NCI-H446 treated with DMSO at 0.1 percent for 48 hours (cell line): ENCODE measurements at regions not wholly inside any gene's neighbourhood (a gene's known extent, or its start where the extent isn't known, plus 50 kb on each side); places are given as distances from the start of the nearest gene placed in this dataset.

ENCODE experiments used
- DNase-seq: peaks from one replicate; lab custom pipeline; 2025; lab: John Stamatoyannopoulos, UW

DNA sequence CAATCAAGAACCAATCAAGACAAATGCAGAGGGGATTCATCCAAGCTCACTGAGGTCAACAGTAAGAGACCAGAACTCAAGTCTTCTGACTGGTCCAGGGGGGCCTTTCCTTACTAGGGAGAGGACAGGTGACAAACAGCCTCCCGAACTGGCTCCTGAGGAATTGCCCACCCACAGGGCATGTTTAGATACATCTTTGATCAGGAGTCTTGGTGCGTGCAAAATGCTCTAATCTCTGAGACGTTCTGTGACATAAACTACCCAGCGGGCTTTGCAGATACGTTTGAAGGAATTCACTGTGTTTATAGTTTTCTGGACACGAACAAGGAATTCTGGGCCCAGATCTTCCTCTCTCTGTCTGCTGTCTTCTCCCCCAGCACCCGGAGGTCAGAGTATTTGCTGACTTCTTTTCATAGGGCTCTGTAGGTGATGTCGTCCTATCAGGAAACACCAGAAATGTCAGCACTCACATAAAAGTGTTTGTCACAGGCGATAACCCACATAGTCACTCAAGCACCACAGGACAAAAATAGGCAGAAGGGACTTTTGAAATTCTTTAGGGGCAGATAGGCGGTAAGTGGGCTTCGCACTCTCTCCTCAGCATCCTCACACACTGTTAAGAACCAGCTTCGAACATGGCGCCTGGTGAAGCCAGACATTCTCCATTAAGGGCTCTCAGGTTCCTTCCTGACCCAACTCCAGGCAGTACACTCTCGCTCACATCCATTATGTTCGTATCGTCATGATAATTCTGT is 349.0 kb downstream of the CYRIA start:
- no peak for DNase-seq

DNA sequence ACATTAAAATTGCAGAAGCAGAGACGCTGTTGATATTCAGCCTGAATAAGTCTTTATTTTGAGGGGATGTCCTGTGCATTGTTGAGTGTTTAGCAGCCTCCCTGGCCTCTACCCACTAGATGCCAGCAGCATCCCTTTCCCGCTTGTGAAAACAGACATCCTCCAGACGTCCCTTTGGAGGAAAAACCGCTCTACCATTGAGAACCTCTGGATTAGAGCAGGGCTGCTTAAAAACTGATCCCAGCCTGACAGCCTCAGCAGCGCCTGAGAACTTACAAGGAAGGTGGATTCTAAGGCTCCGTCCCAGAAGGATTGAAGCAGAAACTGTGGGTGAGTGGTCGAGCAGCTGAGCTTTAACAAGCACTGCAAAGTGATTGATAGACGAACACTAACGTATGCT is 349.7 kb downstream of the CYRIA start:
- no peak for DNase-seq

DNA sequence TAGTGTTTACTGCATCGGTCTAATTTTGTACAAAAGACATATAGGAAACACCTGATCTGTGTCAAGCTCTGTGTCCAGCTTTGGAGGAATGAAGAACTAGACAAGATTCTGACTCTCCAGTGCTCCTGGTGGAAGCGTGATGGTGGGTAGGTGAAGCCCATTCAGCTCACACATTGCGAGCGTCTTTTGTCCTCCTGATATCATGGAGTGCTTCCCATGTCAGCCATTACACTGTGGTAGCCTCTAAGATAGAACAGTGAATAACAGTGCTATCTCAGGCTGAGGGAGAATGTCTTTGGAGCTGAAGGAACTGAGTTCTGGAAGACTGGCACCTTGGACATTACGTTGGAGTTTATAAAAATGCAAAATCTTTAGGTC is 350.2 kb downstream of the CYRIA start:
- no peak for DNase-seq

DNA sequence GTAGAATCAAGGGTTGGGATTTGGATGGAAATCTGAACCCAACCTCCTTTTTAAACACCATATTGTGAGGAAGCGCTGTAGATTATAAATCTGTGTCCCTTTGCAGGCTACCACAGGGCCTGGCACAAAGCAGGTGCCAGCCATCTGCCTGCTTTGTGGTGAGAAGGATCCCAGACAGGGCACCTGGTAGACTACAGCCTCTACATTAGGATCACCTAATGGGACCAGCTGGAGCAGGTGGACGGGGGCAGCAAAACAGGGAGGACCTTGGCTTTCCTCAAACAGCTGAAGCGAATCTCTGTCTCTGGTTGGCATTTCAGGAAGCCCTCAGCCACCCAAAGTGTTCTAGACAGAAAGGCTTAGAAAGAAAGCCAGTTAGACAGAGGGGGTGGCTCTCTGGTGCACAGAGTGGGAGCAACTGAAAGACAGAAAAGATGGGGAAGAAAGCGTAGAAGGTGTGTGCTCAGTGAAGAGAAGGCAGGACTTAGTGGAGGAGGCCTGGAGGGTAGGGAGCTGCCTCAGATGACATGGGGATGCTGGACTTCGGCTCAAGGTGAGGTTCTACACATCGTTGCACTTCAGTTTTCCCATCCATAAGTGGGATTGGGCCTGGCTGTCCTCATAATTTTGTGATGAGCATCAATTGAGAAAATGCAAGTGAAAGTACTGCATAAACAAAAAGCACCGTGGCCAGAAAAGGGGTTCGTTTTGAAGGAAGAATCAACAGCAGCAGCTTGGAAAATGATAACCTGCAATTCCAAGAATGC is 350.8 kb downstream of the CYRIA start:
- DNase-seq, result no peak

DNA sequence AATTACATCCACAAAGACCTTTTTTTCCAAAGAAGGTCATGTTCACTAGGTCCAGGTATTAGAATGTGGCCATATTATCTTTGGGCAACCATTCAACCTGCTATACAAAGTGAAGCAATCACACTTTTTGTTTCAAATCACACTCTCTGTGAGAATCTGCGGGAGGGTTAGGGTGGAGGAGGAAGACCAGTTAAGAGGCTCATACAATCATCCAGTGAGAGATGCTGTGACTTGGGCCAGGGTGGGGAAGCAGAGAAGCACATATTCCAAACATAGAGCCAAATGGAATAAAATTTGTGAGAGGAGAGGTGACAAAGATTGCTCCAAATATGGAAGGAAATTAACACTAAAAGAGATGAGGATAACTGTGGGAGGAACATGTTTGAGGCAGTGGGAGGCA is 351.6 kb downstream of the CYRIA start:
- DNase-seq, result no peak

DNA sequence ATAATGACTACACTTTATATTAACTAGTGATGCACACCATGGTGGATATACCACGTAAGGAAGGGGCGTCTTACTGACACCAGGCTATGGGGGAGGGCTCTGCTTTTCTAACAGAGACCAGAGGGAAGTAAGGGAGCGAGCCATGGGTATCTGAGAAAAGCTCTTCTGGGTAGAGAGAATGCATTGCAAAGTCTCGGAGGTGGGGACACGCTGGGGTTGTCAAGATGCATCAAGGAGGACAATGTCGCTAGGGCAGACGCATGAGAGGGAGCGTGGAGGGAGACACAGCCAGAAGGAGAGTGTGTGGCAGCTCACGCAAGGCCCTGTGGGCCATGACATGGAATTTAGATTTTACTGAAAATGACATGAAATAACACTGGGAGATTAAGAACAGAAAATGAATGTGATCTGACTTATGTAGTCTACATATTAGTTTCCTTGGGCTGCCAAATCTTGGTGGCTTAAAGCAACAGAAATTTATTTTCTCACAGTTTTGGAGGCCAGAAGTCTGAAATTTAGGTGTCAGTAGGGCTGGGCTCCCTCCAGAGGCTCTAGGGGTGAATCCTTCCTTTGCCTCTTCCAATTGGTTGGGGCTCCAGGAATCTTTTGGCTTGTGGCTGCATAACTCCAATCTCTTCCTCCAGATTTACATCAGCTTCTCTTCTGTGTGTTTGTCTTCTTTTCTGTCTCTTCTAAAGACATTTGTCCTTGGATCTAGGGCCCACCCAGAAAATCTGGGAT is 352.2 kb downstream of the CYRIA start:
- DNase-seq, result no peak

DNA sequence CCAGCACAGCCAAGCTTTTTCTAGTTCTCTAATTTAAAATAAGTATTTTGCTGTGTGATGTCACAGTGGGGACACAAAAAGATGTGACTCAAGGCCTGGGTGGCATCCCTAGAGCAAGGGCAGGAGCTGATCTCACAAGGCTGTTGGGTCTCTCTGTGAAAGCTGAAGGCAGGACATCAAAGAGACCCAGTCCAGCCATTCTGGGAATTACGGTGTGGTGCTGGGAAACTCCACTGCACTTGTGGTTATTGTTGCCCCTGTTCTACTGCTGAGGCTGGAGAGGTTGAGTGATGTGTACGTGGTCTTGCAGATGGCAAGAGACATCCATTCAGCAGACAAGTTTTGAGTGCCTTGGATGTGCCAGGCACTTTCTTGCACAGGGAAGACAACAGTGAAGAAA is 352.9 kb downstream of the CYRIA start:
- DNase-seq, result no peak

DNA sequence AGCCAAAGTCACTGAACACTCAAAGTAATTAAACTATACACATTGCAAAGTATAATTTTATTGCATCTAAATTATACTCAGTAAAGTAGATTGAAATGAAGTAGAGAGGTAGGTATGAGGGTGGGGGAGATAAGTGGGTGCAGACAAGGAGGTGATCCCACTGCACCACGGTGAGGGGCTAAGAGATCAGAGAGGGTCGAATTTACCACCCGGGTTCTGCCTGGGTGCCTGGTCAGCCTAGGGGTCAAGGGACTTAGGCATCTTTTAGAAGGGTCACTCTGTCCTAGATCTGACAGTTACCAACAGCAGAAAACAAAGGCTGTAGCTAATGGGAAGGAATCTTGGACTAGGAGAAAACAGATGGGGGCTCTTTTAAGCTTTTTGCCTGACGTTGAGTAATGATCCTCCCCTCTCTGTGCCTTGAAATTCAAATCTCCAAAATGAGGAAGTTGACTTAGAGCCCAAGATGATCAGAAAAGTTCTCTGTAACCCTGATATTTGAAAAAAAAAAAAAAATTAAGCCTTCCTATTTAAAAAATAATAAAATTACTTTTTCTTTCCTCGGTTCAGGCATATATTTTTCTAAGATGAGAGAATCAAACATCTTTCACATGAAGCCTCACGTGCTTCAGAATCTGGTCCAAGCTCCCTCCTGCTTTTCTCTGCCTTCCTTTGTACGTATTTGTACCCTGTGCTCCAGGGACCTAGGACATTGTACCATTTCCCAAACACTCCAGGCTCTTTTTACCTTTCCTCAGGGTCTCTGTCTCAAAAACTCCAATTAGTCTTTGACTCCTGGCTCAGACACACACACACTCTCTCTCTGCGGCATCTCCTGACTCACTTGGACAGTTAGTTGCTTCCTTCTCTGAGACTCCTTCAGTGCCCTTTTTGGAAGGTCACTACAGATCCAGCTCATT is 353.9 kb downstream of the CYRIA start:
- no peak for DNase-seq

DNA sequence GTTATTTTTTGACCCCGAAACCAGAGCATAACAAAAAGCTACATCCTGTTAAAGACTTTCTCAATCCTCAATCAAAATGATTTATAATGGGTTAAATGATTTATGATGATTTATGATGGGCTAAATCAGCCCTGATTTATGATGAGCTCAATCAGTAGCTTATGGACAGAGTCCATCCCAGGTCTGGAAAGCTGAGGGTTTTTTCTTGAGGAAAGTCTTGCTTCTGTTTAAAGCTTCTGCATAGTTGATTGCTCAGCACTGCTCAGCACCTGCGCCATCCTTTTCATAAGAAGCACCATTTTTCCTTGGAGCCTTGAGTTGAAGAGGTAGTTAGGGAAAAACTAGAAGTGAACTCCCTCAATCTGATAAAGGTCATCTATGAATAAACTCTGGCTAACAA is 356.8 kb downstream of the CYRIA start:
- no peak for DNase-seq

DNA sequence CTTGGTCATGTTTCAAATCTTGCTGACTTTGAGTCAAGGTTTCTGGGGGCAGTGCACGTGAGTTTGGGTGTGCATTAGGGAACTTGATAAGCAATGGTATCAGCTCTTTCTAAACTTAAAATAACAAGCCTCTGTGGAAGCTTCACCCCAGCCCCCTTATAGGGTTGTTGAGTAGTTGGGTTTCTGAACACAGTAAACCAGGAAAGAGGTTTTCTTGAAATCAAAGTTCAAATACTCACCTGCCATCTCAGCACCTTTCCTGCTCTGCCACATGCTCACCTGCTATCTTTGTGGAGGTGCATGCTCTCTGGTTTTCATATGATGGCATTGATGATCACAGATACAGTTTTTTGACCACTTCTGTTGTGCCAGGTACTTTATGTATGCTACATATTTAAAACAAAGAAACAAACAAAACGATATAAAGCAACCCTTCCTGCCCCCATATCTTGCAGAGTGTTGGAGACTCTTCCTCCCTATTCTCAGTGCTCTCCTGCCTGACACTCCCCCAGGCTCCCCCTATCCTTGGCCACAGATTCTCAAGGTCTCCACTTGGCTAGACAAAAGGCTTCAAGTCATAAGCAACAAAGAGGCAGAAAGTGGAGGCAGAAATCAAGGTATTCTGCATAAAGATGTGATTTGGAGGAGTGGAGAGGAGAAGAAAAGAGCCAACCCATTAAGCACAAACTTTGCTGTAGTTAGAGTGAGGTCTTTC is 360.6 kb downstream of the CYRIA start:
- DNase-seq, result no peak

DNA sequence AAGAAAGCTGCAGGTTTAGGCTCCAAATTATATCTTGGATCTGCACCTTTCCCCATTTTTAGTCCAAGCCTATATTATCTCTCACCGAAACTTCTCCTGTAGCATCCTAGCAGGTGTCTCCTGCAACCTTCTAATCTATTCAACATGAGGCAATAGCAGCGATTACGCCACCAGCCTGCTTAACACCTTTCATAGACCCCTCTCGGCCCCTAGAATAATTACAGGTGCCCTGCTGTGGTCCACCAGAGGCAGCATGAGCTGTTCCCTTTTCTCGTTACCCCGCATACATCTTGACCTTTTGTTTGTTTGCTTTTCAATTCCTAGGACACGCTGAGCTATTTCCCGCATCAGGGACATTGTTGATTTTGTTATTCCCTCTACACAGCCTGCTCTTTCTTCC is 361.9 kb downstream of the CYRIA start:
- no peak for DNase-seq

DNA sequence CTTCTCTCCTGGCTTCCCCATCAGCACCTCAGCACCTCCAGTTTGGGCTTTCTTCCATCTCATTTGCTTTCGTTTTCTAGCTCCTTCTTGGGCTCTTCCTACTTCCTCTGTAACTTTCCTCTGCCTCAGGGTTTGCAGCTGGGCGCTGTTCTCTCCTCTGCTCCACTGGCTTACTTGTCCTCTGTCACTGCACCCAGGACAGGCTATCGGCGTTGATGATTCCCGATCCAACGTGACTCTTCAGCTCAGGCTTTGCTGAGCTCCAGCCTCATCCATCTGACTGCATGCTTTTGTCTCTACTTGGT is 362.4 kb downstream of the CYRIA start:
- no peak for DNase-seq

DNA sequence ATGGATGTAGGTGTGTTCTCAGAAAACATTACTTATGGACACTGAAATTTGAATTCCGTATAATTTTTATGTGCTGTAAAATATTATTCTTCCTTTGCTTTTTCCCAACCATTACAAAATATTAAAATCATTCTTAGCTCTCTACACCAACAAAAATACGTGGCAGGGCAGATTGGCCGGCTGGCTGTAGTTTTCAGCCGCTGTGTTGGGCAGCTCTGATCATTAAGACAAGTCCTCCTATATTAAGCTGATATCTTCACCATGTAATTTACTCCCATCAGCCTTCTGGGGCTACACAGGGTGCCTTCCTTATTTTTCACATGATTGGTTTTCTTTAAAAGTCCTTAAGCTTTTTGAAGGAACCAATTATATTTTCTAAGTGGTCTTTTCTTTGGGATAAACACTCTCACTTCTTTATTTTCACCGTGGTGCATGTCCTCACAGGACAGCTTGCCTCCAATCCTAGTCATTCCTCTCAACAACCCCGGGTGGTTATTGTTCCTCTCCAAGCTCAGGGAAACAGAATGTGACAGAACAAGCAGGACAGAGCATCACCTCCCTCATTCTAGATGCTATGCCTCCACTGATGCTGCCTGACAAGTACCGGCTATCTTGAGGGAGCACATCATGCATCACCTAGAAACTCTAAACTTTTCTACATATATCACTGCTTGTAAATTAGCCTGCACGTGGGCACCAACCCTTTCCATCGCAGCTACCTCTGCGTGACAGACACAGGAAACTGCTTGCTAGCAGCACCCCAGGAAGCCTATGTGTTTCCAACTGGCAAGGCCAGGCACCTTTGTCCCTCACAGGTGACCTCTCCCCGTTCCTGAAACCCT is 362.3 kb downstream of the MYCN start:
- no peak for DNase-seq

DNA sequence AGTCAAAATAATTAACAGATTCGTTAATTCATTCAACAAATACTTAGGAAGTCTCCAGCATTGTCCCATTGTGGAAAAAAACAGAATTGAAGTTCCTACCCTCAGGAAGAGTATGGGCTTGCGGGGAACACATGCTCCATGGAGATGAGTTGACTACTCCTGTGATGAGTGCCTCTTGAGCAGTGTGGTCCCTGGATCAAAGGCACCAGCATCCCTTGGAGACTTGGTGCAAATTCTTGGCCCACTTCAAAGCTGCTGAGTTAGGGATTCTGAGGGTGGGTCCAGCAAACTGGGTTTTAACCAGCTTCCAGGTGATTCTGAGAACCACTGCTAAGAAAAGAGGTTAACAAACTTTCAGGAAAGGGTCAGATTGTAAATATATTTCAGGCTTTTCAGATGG is 361.6 kb downstream of the MYCN start:
- no peak for DNase-seq

DNA sequence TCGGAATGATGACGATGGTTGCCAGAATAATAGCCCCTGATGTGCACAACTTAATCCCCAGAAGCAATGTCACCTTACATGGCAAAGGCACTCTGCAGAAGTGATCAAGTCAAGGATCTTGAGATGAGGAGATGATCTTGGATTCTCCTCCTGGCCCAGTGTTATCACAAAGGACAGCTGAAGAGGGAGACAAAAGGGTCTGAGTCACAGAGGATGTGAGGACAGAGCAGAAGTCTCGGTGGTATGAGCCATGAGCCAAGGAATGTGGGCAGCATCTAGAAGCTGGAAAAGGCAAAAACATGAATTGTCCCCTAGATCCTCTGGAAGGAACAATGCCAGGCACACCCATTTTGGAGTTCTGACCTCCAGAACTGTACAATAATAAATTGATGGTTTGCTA is 358.5 kb downstream of the MYCN start:
- DNase-seq, result no peak

DNA sequence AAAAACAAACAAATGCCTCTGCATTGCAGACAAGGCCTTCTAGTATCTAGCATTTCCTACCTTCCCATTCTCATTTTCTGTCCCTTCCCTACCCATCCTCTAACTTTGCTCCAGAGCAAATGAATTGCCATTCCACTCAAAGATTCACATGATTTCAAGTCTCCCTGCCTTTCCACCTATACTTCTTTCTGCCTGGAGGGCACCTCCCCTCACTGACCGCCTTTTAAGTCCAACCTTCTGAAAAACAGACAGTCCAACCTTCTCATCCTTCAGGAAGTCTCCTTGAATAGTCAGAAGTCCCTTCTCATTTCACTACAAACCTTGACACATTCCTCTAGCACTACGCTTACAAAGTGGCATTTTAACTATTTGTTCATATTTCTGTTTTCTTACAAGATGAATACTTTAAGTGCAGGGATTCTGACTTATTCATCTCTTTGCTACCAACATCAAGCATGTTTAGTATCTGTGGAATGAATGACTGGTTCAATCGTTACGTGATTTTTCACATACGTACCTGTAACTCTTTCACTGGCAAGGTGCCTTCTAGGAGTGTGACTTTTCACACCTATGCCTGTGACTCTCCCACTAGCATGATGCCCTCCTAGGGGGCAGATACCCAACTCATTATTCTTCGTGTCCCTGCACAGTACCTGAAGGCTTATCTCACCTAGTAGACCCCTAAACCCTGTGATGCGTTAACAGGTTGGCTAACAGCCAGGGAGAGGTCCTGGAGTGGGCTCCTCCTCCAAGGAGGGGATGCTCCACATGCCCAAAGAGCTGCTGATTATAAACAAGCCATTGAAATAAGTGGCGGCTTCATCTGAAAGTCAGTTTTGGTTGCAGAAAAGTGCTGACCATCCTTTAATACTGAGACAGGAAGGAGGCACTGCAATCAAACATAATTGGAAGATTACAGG is 356.2 kb downstream of the MYCN start:
- DNase-seq, result no peak

DNA sequence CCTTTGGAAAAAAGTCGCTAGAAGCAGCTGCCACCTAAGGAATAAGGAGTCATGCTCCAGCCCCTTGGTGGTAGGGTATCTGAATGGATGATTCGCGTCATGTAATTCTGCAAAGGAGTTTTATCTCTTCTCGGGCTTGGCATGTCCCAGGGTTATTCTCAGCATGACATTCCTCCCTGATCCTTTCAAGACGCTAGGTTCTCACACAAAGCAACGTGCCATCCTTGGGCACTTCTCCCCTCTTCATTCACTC is 355.6 kb downstream of the MYCN start:
- DNase-seq, result no peak

DNA sequence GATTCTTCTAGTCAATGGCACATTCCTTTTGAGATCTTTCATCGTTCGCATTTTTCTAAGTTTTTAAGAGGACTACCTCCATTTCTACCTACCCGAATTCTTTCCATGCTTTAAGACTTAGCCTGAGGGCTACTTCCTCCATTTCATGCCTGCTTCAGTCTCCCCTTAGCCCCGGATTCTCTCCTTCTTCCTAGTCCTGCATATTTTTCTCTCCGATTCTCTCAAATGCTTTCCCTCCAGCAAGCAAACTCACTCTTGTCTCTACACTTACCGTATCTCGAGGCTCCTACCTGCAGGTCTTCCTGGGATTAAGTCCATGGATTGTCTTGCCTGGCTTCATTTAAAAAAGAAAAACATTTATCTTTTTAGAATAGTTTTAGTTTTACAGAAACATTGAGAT is 354.4 kb downstream of the MYCN start:
- DNase-seq, result no peak

DNA sequence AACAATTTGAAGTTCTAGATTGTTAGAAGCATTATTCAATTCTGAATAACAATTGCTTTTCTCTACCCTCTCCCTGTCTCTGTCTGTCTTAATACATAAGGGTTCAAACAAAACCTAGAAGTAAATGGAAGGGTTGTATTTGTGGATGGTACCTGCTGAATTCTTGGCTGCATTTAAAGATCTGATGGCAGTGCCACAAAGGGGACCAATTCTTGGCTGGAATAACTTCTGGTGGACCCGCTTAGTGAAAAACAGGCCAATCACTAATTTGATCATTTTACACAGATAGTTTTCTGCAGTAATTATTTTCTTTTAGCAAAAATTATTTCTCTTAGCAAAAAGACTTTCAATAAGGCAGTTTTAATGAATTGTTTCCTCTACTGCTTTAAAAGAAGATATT is 353.5 kb downstream of the MYCN start:
- no peak for DNase-seq

DNA sequence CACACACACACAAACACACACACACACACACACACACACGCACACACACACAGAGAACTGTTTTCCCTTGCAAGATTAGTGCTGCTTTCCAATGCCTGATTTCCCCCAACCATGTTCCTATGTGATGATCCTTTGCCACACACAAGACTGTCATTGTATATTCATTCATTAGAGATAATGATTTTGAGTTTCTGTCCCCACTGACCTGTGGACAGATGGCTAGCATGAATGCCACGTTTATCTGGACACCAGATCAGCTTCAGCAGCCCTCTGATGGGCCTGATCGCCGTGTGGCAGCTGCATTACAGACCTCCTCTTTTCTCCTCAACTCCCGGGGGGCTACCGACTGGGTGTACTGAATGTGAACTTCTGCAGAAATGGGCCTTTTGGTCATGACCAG is 353.0 kb downstream of the MYCN start:
- DNase-seq, result no peak
